ENCODE measurements at regions not wholly inside any gene's neighbourhood (a gene's known extent, or its start where the extent isn't known, plus 50 kb on each side); places are given as distances from the start of the nearest gene placed in this dataset.

GRCh38 chr21:39106881-39107462, 76.3 kb downstream of the PSMG1 start:
- H3K27me3 ChIP-seq (ENCODE audit: control insufficient read depth in 4 of 4, insufficient read depth in 4 of 4, low read length in 3 of 4), result no peaks in the 10 kb centered on the region
- H3K9me3 ChIP-seq (ENCODE audit: control insufficient read depth in 4 of 4, low read length in 3 of 4), result no peaks in the 10 kb centered on the region
- DNase-seq (ENCODE audit: low spot score), result no peak
- no peaks in the 10 kb centered on the region for H3K36me3 ChIP-seq (ENCODE audit: control insufficient read depth in 4 of 4, insufficient read depth in 3 of 4, low read depth in 1 of 4, low read length in 3 of 4)
- no peak overlapping the region for H3K27ac ChIP-seq (ENCODE audit: low read depth in 1 of 2, low read length in 2 of 2)
- no peak overlapping the region for H3K9ac ChIP-seq (ENCODE audit: low read depth in 1 of 2, low read length in 2 of 2)
- TF ChIP-seq YY1 (IDR thresholded peaks at IDR 0.05) (no peak), TAF1 (conservative IDR thresholded peaks at IDR 0.05) (no peak), HNF4A (conservative IDR thresholded peaks at IDR 0.05) (no peak), RAD21 (IDR thresholded peaks at IDR 0.05) (no peak), GABPA (IDR thresholded peaks at IDR 0.05 in 1 of 2, conservative IDR thresholded peaks at IDR 0.05 in 1 of 2) (no peak), RXRA (IDR thresholded peaks at IDR 0.05) (no peak), FOXA1 (IDR thresholded peaks at IDR 0.05) (no peak), HNF4G (IDR thresholded peaks at IDR 0.05) (no peak), ZBTB33 (IDR thresholded peaks at IDR 0.05) (no peak), MAX (IDR thresholded peaks at IDR 0.05) (no peak), FOXA2 (IDR thresholded peaks at IDR 0.05) (no peak), REST (IDR thresholded peaks at IDR 0.05) (no peak), SP1 (IDR thresholded peaks at IDR 0.05) (no peak), CTCF (IDR thresholded peaks at IDR 0.05; ENCODE audit: low read depth, low read length, missing input control) (no peak), EGR1 (IDR thresholded peaks at IDR 0.05; ENCODE audit: low read depth in 2 of 2) (no peak), JUND (IDR thresholded peaks at IDR 0.05) (no peak)
- WGBS, result 93% methylated on average over 15 of the region's 15 CpGs
- no peaks in the 10 kb centered on the region for H3K4me1 ChIP-seq (ENCODE audit: control insufficient read depth in 4 of 4, insufficient read depth in 4 of 4, low read length in 3 of 4)
- no peak overlapping the region for H3K4me3 ChIP-seq (ENCODE audit: low read depth in 1 of 3, low read length in 3 of 3)

- Histone ChIP-seq H3K36me3 (ENCODE audit: control insufficient read depth in 4 of 4, insufficient read depth in 3 of 4, low read depth in 1 of 4, low read length in 3 of 4) (no peaks in the 10 kb centered on the region), H3K9me3 (ENCODE audit: control insufficient read depth in 4 of 4, low read length in 3 of 4) (no peaks in the 10 kb centered on the region), H3K4me3 (ENCODE audit: low read depth in 1 of 3, low read length in 3 of 3) (no peak overlapping the region), H3K9ac (ENCODE audit: low read depth in 1 of 2, low read length in 2 of 2) (no peak overlapping the region), H3K27me3 (ENCODE audit: control insufficient read depth in 4 of 4, insufficient read depth in 4 of 4, low read length in 3 of 4) (no peaks in the 10 kb centered on the region), H3K4me1 (ENCODE audit: control insufficient read depth in 4 of 4, insufficient read depth in 4 of 4, low read length in 3 of 4) (no peaks in the 10 kb centered on the region), H3K27ac (ENCODE audit: low read depth in 1 of 2, low read length in 2 of 2) (no peak overlapping the region)
- DNase-seq (ENCODE audit: low spot score), result no peak
- WGBS, result 89% methylated on average over 4 of the region's 4 CpGs
- TF ChIP-seq ATF3 (IDR thresholded peaks at IDR 0.05), result no peak
- TF ChIP-seq SP1 (IDR thresholded peaks at IDR 0.05), result no peak
- TF ChIP-seq JUND (IDR thresholded peaks at IDR 0.05), result no peak
- TF ChIP-seq HNF4G (IDR thresholded peaks at IDR 0.05), result no peak
- TF ChIP-seq YY1 (IDR thresholded peaks at IDR 0.05), result no peak
- no peak for TF ChIP-seq TAF1 (conservative IDR thresholded peaks at IDR 0.05)
- TF ChIP-seq HNF4A (conservative IDR thresholded peaks at IDR 0.05), result no peak
- TF ChIP-seq FOXA2 (IDR thresholded peaks at IDR 0.05), result no peak
- TF ChIP-seq ZBTB33 (IDR thresholded peaks at IDR 0.05), result no peak
- no peak for TF ChIP-seq FOXA1 (IDR thresholded peaks at IDR 0.05)
- TF ChIP-seq MAX (IDR thresholded peaks at IDR 0.05), result no peak
- TF ChIP-seq EGR1 (IDR thresholded peaks at IDR 0.05; ENCODE audit: low read depth in 2 of 2), result no peak
- no peak for TF ChIP-seq RAD21 (IDR thresholded peaks at IDR 0.05)
- TF ChIP-seq GABPA (IDR thresholded peaks at IDR 0.05 in 1 of 2, conservative IDR thresholded peaks at IDR 0.05 in 1 of 2), result no peak
Measured at GRCh38 chr21:39105836-39106235, 77.4 kb downstream of the PSMG1 start.
